Gastrocnemius medialis (tissue), 4 donors: ENCODE measurements at regions not wholly inside any gene's neighbourhood (a gene's known extent, or its start where the extent isn't known, plus 50 kb on each side); places are given as distances from the start of the nearest gene placed in this dataset.

Source experiments
- POLR2A ChIP-seq, 2 donors: fragments of 450-650 bp; IDR thresholded peaks; one replicate each; pipeline ENCODE4 v1.6.1; 2017; ENCODE audit warnings: antibody characterized with exemption in 2 of 2, mild to moderate bottlenecking in 2 of 2, moderate library complexity in 2 of 2
- TF ChIP-seq, protein P1 (sequence below), 5 experiments: fragments of 450-650 bp in 3 of 5; fragments of 200-600 bp in 2 of 5; sonication (generic) in 2 of 5; IDR thresholded peaks in 4 of 5; conservative IDR thresholded peaks in 1 of 5; 1 replicate in 4 of 5; 2 replicates in 1 of 5; pipeline ENCODE4 v1.5.1; 2016 to 2019; ENCODE audit warnings: antibody characterized with exemption in 5 of 5, mild to moderate bottlenecking in 3 of 5, moderate library complexity in 3 of 5

DNA sequence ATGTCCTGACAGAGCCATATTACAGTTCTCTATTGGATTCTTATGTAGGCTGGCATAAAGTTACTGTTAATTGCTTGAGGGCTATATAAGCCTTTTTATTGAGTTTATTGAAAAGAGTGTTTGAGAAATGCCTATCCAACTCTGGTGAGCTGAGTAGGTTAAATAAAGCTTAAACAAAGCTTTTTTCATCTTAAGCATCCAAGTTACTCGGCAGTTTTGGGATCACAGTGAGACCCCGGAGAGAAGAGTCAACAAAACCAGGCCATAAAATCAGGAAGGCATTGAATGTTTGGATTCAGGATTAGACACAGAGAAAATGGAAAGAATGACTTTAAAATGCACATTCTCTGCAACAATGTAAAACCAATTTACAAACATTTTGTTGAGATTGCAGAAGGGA is 588.5 kb downstream of the DACH1 start:
- TF ChIP-seq, protein P1, sequence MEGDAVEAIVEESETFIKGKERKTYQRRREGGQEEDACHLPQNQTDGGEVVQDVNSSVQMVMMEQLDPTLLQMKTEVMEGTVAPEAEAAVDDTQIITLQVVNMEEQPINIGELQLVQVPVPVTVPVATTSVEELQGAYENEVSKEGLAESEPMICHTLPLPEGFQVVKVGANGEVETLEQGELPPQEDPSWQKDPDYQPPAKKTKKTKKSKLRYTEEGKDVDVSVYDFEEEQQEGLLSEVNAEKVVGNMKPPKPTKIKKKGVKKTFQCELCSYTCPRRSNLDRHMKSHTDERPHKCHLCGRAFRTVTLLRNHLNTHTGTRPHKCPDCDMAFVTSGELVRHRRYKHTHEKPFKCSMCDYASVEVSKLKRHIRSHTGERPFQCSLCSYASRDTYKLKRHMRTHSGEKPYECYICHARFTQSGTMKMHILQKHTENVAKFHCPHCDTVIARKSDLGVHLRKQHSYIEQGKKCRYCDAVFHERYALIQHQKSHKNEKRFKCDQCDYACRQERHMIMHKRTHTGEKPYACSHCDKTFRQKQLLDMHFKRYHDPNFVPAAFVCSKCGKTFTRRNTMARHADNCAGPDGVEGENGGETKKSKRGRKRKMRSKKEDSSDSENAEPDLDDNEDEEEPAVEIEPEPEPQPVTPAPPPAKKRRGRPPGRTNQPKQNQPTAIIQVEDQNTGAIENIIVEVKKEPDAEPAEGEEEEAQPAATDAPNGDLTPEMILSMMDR (IDR thresholded peaks at IDR 0.05 in 4 of 5, conservative IDR thresholded peaks at IDR 0.05 in 1 of 5): no peak
- no peak for TF ChIP-seq POLR2A (IDR thresholded peaks at IDR 0.05)
